ENCODE measurements at regions not wholly inside any gene's neighbourhood (a gene's known extent, or its start where the extent isn't known, plus 50 kb on each side); places are given as distances from the start of the nearest gene placed in this dataset.

DNA sequence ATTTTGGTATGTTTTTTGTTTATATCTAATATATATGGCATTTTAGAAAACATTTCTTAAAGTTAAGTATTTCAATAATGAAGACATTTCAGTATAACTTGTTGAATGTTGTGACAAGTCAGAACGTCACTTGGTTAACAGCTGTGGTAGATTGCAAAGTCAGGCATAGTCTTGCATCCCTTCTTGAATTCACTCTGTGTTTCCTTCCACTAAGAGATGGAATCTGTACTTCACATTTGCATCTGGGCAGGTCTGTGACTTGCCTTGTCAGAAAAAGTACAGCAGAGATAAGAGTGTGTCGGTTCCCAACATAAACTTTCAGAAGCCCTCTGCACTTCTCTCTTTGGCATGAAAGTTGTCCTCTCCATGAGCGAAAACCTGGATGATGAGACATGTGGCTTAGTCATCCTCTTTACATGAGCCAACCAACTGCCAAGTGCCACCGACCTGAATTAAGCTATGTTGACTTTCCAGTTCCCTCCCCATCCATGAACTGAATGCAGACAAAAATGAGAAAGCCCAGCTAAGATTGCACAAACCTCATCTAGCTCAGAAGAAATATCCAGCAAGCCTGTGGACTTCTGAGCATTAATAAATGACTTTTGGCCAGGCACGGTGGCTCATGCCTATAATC is 1730.2 kb downstream of the MRPL39 start:
- WGBS, 2 donors (ENCODE audit: low coverage in 1 of 2), result 45 to 77% methylated on average over 3 of the region's 5 CpGs
- TF ChIP-seq POLR2AphosphoS5 (IDR thresholded peaks at IDR 0.05), result no peak
- TF ChIP-seq EP300 (IDR thresholded peaks at IDR 0.05), result no peak
- TF ChIP-seq POLR2A (IDR thresholded peaks at IDR 0.05), result no peak
- TF ChIP-seq, protein P1, sequence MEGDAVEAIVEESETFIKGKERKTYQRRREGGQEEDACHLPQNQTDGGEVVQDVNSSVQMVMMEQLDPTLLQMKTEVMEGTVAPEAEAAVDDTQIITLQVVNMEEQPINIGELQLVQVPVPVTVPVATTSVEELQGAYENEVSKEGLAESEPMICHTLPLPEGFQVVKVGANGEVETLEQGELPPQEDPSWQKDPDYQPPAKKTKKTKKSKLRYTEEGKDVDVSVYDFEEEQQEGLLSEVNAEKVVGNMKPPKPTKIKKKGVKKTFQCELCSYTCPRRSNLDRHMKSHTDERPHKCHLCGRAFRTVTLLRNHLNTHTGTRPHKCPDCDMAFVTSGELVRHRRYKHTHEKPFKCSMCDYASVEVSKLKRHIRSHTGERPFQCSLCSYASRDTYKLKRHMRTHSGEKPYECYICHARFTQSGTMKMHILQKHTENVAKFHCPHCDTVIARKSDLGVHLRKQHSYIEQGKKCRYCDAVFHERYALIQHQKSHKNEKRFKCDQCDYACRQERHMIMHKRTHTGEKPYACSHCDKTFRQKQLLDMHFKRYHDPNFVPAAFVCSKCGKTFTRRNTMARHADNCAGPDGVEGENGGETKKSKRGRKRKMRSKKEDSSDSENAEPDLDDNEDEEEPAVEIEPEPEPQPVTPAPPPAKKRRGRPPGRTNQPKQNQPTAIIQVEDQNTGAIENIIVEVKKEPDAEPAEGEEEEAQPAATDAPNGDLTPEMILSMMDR (IDR thresholded peaks at IDR 0.05), result no peak
- no peak overlapping the region for H3K27ac ChIP-seq

DNA sequence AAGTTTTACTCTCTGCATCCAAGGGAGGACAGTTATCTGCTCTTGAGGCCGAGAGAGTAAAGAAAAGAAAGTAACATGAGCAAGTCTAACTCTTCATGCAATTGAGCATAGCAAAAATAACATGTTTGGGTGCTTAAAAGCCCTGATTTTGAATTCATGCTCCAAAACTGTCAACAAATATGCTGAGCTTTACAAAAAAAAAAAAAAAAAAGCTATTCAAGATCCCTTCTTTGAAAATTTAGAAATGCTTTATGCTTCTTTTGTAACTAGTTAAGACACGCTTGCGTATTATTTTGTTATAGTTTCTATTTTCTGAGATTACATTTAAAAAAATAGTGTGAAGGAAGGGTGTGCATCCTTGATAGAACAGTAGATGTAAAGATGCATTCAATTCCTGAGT is 1733.0 kb downstream of the MRPL39 start:
- Histone ChIP-seq H3K27me3 (no peaks in the 10 kb centered on the region), H3K4me1 (no peaks in the 10 kb centered on the region), H3K36me3 (no peaks in the 10 kb centered on the region), H3K4me3 (no peak overlapping the region), H3K27ac (no peak overlapping the region), H3K9me3 (no peaks in the 10 kb centered on the region)
- TF ChIP-seq EP300 (IDR thresholded peaks at IDR 0.05), result no peak
- no peak for TF ChIP-seq POLR2AphosphoS5 (IDR thresholded peaks at IDR 0.05)
- ATAC-seq, result no peak
- WGBS, 2 donors (ENCODE audit: low coverage in 1 of 2), result 80 to 87% methylated on average over 3 of the region's 3 CpGs

More for the DNA sequence above, 1730.2 kb downstream of the MRPL39 start:
- ATAC-seq, result no peak
- Histone ChIP-seq H3K4me3 (no peak overlapping the region), H3K36me3 (no peaks in the 10 kb centered on the region), H3K27me3 (no peaks in the 10 kb centered on the region), H3K4me1 (no peaks in the 10 kb centered on the region), H3K9me3 (no peaks in the 10 kb centered on the region)

DNA sequence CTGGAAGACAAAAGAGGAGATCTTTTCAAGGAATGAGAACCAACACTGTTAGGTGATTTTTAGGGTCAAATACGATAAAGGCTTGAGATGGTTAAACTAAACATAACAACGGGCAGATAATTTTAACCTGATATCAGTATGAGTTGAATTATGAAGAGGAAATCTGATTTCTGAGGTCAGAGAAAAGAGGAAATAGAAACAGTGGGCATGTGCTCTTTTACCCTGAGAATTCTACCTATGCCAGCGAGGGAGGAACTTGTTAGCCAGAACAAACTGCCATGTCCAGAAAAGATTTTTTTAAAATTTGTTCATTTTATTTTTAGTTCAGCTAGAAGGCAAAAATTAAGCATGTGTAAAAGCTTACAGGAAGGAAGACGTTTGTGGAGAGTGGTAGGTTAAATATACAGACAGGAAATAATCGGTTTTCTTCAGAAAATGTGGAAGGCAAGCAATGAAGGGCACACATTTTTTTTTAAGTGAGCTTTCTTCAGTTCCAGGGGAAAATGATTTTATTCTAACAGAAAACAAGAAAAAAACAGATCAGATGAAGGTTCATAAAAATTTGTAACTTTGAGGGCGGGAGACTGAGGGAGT is 1745.3 kb downstream of the MRPL39 start:
- no peak for ATAC-seq
- H3K27me3 ChIP-seq, result no peaks in the 10 kb centered on the region
- WGBS, 2 donors (ENCODE audit: low coverage in 1 of 2), result 57 to 60% methylated on average over 6 of the region's 6 CpGs
- H3K36me3 ChIP-seq, result no peaks in the 10 kb centered on the region
- TF ChIP-seq POLR2A (IDR thresholded peaks at IDR 0.05) (no peak), EP300 (IDR thresholded peaks at IDR 0.05) (no peak), POLR2AphosphoS5 (IDR thresholded peaks at IDR 0.05) (no peak)
- TF ChIP-seq, protein P1 (IDR thresholded peaks at IDR 0.05), result no peak
- no peak overlapping the region for H3K27ac ChIP-seq
- no peak overlapping the region for H3K4me3 ChIP-seq
- no peaks in the 10 kb centered on the region for H3K4me1 ChIP-seq
- H3K9me3 ChIP-seq, result no peaks in the 10 kb centered on the region

DNA sequence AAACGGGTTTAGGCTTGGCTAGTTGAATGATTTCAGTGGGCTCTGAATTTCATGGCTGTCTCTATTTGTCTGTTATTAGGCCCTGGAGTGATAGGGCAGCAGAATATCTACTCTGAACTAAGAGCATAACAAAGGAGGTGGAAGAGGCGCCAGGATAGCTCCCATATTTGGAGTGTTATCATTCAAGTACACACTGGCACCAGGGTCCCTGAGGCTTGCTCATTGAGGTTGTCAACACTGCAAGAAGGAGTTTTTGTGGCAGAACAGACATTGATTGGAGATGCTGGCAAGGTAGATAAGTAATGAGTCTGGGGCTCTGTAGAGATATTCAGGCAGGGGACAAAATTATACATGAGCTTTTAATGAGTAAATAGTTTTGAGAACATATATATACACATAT is 1748.4 kb downstream of the MRPL39 start:
- no peak for ATAC-seq

DNA sequence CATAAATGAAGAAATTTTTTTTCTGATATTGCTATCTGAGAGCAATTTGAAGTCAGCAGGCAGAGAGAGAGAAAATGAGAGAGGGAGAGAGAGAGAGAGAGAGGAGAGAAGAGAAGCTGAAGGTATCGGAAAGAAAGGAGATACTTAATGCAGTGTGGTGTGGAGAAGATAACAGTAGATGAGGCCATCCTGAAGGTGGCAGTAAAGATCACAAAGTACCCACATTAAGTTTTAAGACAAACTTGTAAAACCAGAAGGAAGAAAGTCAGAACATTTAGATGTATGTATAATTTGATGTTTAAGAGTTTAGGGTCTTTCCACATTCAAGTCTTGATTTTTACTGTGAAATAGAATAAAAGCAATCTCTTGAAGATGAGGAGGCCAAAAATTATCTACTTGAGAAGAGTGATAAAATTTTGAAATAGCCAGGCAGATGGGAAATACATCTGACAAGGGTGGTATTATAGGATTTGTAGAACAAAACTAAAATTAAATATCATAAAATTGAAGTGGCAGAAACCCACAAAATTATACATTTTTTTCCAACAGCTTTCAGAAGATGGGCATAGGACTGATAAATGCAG is 1753.4 kb downstream of the MRPL39 start:
- no peak overlapping the region for H3K4me3 ChIP-seq
- TF ChIP-seq, protein P1 (IDR thresholded peaks at IDR 0.05), result peak in 3 of 4 experiments; percentile 19 to 43 (median 21)
- no peak for TF ChIP-seq EP300 (IDR thresholded peaks at IDR 0.05)
- TF ChIP-seq POLR2AphosphoS5 (IDR thresholded peaks at IDR 0.05), result no peak
- H3K36me3 ChIP-seq, result no peaks in the 10 kb centered on the region
- no peak for ATAC-seq
- no peaks in the 10 kb centered on the region for H3K9me3 ChIP-seq
- H3K4me1 ChIP-seq, result no peaks in the 10 kb centered on the region
- WGBS, 2 donors (ENCODE audit: low coverage in 1 of 2), result 0 to 11% methylated on average over 1 of the region's 1 CpG
- H3K27me3 ChIP-seq, result peaks cover 4% of the 10 kb centered on the region
- no peak overlapping the region for H3K27ac ChIP-seq

More for the DNA sequence above, 1748.4 kb downstream of the MRPL39 start:
- Histone ChIP-seq H3K27ac (no peak overlapping the region), H3K36me3 (no peaks in the 10 kb centered on the region), H3K4me3 (no peak overlapping the region), H3K9me3 (no peaks in the 10 kb centered on the region), H3K27me3 (no peaks in the 10 kb centered on the region), H3K4me1 (no peaks in the 10 kb centered on the region)
- TF ChIP-seq POLR2A (IDR thresholded peaks at IDR 0.05), result no peak
- TF ChIP-seq POLR2AphosphoS5 (IDR thresholded peaks at IDR 0.05), result no peak
- TF ChIP-seq EP300 (IDR thresholded peaks at IDR 0.05), result no peak
- TF ChIP-seq, protein P1 (IDR thresholded peaks at IDR 0.05), result no peak
- 74 to 81% methylated on average over 2 of the region's 2 CpGs for WGBS, 2 donors (ENCODE audit: low coverage in 1 of 2)
